CD4-positive, alpha-beta memory T cell (primary cell): ENCODE measurements at regions not wholly inside any gene's neighbourhood (a gene's known extent, or its start where the extent isn't known, plus 50 kb on each side); places are given as distances from the start of the nearest gene placed in this dataset.
"Not testable (repeated sequence)": the region's sequence is repeated elsewhere in the genome, so short reads cannot be mapped to it uniquely, and the experiment has no call there.

ENCODE experiments used
- CTCF ChIA-PET: fragments of 350-600 bp; sonication (Branson Sonifier 250); formaldehyde crosslinking; loops from one replicate; lab custom pipeline; 2021; ENCODE audit warnings: inconsistent platforms; ENCODE audit not compliant: partially characterized antibody; lab: Charles Lee
- POLR2A ChIA-PET: fragments of 350-600 bp; sonication (Branson Sonifier 250); formaldehyde crosslinking; loops from one replicate; lab custom pipeline; 2021; ENCODE audit not compliant: partially characterized antibody; lab: Charles Lee
- DNase-seq, 5 donors: peaks; one replicate each; pipeline versions ENCODE4 v3.0.0 to v3.0.0-alpha.2; 2020 to 2022; ENCODE audit warnings: mixed read lengths in 1 of 5
- H3K27ac ChIP-seq: one replicate; pipeline ENCODE4 v1.7.0; 2013; ENCODE audit warnings: low read depth, low read length
- H3K27me3 ChIP-seq: 2 replicates; pipeline ENCODE4 v1.7.0; 2013; ENCODE audit warnings: mild to moderate bottlenecking, low read length, moderate library complexity; ENCODE audit not compliant: insufficient read depth
- H3K36me3 ChIP-seq: 2 replicates; pipeline ENCODE4 v1.7.0; 2013; ENCODE audit warnings: mild to moderate bottlenecking, low read length, moderate library complexity; ENCODE audit not compliant: insufficient read depth
- H3K4me1 ChIP-seq: 2 replicates; pipeline ENCODE4 v1.7.0; 2013; ENCODE audit warnings: mild to moderate bottlenecking, low read length, moderate library complexity; ENCODE audit not compliant: insufficient read depth
- H3K4me3 ChIP-seq, 2 donors: one replicate each; pipeline ENCODE4 v1.7.0; 2013; ENCODE audit warnings: low read length in 2 of 2, mild to moderate bottlenecking in 1 of 2
- H3K9me3 ChIP-seq, 2 donors: one replicate each; pipeline ENCODE4 v1.7.0; 2013; ENCODE audit warnings: low read length in 2 of 2, control low read depth in 1 of 2; ENCODE audit not compliant: control insufficient read depth in 1 of 2
- H3K27ac Mint-ChIP-seq, 7 donors: one replicate each; pipeline ENCODE4 v1.8.0; 2020 to 2021; ENCODE audit warnings: mixed read lengths in 7 of 7, mild to moderate bottlenecking in 6 of 7, inconsistent platforms in 3 of 7, moderate library complexity in 3 of 7
- H3K27me3 Mint-ChIP-seq, 2 donors: one replicate each; pipeline ENCODE4 v1.8.0; 2020 to 2021; ENCODE audit warnings: mixed read lengths in 2 of 2
- H3K36me3 Mint-ChIP-seq, 2 donors: one replicate each; pipeline ENCODE4 v1.8.0; 2020 to 2021; ENCODE audit warnings: mixed read lengths in 2 of 2, inconsistent platforms in 1 of 2, mild to moderate bottlenecking in 1 of 2
- H3K4me1 Mint-ChIP-seq, 4 donors: one replicate each; pipeline ENCODE4 v1.8.0; 2020 to 2021; ENCODE audit warnings: mixed read lengths in 4 of 4, mild to moderate bottlenecking in 1 of 4
- H3K4me3 Mint-ChIP-seq, 8 donors: one replicate each; pipeline ENCODE4 v1.8.0; 2020 to 2021; ENCODE audit warnings: mixed read lengths in 8 of 8, mild to moderate bottlenecking in 7 of 8, moderate library complexity in 6 of 8, inconsistent platforms in 3 of 8
- H3K9me3 Mint-ChIP-seq, 8 donors: one replicate each; pipeline ENCODE4 v1.8.0; 2020 to 2021; ENCODE audit warnings: mixed read lengths in 8 of 8, mild to moderate bottlenecking in 5 of 8, inconsistent platforms in 3 of 8, moderate library complexity in 1 of 8
- intact Hi-C: fragments of 100-400 bp; cut with micrococcal nuclease; formaldehyde crosslinking; loops from one replicate; pipeline ENCODE4 v1.15.1; 2023

GRCh38 chr2:215862351-215862771 lies 151.0 kb downstream of the MREG start:
- Mint-ChIP-seq H3K27ac (no peak overlapping the region), H3K36me3 (no peaks in the 10 kb centered on the region), H3K4me1 (no peaks in the 10 kb centered on the region), H3K9me3 (peaks cover 0 to 3% (median 0%) of the 10 kb centered on the region in 8 donors), H3K27me3 (peaks cover 0 to 5% of the 10 kb centered on the region in 2 donors), H3K4me3 (no peak overlapping the region)
- intact Hi-C loops = no loop called here
- no peaks in the 10 kb centered on the region for H3K9me3 ChIP-seq
- CTCF ChIA-PET = no interaction called here
- POLR2A ChIA-PET = no interaction called here
- H3K36me3 ChIP-seq = no peaks in the 10 kb centered on the region
- no peak for DNase-seq
- H3K27ac ChIP-seq = no peak overlapping the region
- H3K4me1 ChIP-seq = no peaks in the 10 kb centered on the region
- H3K4me3 ChIP-seq = no peak overlapping the region
- no peaks in the 10 kb centered on the region for H3K27me3 ChIP-seq

GRCh38 chr2:215861607-215862350 lies 151.6 kb downstream of the MREG start:
- ChIA-PET CTCF (no interaction called here), POLR2A (no interaction called here)
- DNase-seq = no peak
- Mint-ChIP-seq H3K4me3 (no peak overlapping the region), H3K4me1 (no peaks in the 10 kb centered on the region), H3K27me3 (peaks cover 1 to 5% of the 10 kb centered on the region in 2 donors), H3K9me3 (peaks cover 0 to 3% (median 0%) of the 10 kb centered on the region in 8 donors), H3K36me3 (no peaks in the 10 kb centered on the region), H3K27ac (peak overlapping the region in 1 of 7 donors; percentile 12)
- no peak overlapping the region for H3K27ac ChIP-seq
- H3K36me3 ChIP-seq = no peaks in the 10 kb centered on the region
- intact Hi-C loops = no loop called here
- no peaks in the 10 kb centered on the region for H3K4me1 ChIP-seq
- no peaks in the 10 kb centered on the region for H3K27me3 ChIP-seq
- H3K4me3 ChIP-seq = no peak overlapping the region
- no peaks in the 10 kb centered on the region for H3K9me3 ChIP-seq

- intact Hi-C loops = no loop called here
- no peaks in the 10 kb centered on the region for H3K36me3 Mint-ChIP-seq
- H3K4me3 Mint-ChIP-seq = no peak overlapping the region
- no peak for DNase-seq
- no peaks in the 10 kb centered on the region for H3K4me1 Mint-ChIP-seq
- CTCF ChIA-PET = no interaction called here
- Histone ChIP-seq H3K36me3 (no peaks in the 10 kb centered on the region), H3K9me3 (no peaks in the 10 kb centered on the region), H3K27ac (no peak overlapping the region), H3K4me3 (no peak overlapping the region), H3K4me1 (no peaks in the 10 kb centered on the region), H3K27me3 (no peaks in the 10 kb centered on the region)
- peaks cover 0 to 1% of the 10 kb centered on the region in 2 donors for H3K27me3 Mint-ChIP-seq
- no peak overlapping the region for H3K27ac Mint-ChIP-seq
- POLR2A ChIA-PET = no interaction called here
- peaks cover 0 to 12% (median 3%) of the 10 kb centered on the region in 8 donors for H3K9me3 Mint-ChIP-seq
Measured at GRCh38 chr2:215856080-215856479, 157.3 kb downstream of the MREG start.

- POLR2A ChIA-PET, H3K27me3 ChIP-seq, H3K36me3 ChIP-seq, intact Hi-C loops, H3K4me1 ChIP-seq, H3K9me3 ChIP-seq, DNase-seq, H3K4me3 ChIP-seq, H3K27me3 Mint-ChIP-seq, H3K36me3 Mint-ChIP-seq, H3K27ac ChIP-seq, H3K4me1 Mint-ChIP-seq, CTCF ChIA-PET, H3K27ac Mint-ChIP-seq, H3K4me3 Mint-ChIP-seq: not testable (repeated sequence)
- H3K9me3 Mint-ChIP-seq = peaks cover 0 to 12% (median 3%) of the 10 kb centered on the region in 8 donors
Measured at GRCh38 chr2:215855308-215855707, 158.0 kb downstream of the MREG start.

GRCh38 chr2:215854008-215854407 lies 159.3 kb downstream of the MREG start:
- Histone ChIP-seq H3K9me3 (no peaks in the 10 kb centered on the region), H3K4me1 (no peaks in the 10 kb centered on the region), H3K27ac (no peak overlapping the region), H3K27me3 (no peaks in the 10 kb centered on the region), H3K36me3 (no peaks in the 10 kb centered on the region), H3K4me3 (no peak overlapping the region)
- ChIA-PET CTCF (no interaction called here), POLR2A (no interaction called here)
- intact Hi-C loops = no loop called here
- no peaks in the 10 kb centered on the region for H3K36me3 Mint-ChIP-seq
- no peaks in the 10 kb centered on the region for H3K4me1 Mint-ChIP-seq
- DNase-seq = no peak
- H3K4me3 Mint-ChIP-seq = no peak overlapping the region
- H3K27ac Mint-ChIP-seq = peak overlapping the region in 1 of 7 donors; percentile 34
- H3K27me3 Mint-ChIP-seq = peaks cover 0 to 1% of the 10 kb centered on the region in 2 donors
- H3K9me3 Mint-ChIP-seq = peaks cover 0 to 12% (median 3%) of the 10 kb centered on the region in 8 donors

GRCh38 chr2:215851696-215852095 lies 161.7 kb downstream of the MREG start:
- peaks cover 0 to 12% (median 3%) of the 10 kb centered on the region in 8 donors for H3K9me3 Mint-ChIP-seq
- Histone ChIP-seq H3K27me3 (no peaks in the 10 kb centered on the region), H3K4me3 (no peak overlapping the region), H3K36me3 (no peaks in the 10 kb centered on the region), H3K27ac (no peak overlapping the region), H3K4me1 (no peaks in the 10 kb centered on the region), H3K9me3 (no peaks in the 10 kb centered on the region)
- intact Hi-C loops = no loop called here
- POLR2A ChIA-PET = no interaction called here
- no peaks in the 10 kb centered on the region for H3K4me1 Mint-ChIP-seq
- no peak for DNase-seq
- CTCF ChIA-PET = no interaction called here
- peaks cover 0 to 1% of the 10 kb centered on the region in 2 donors for H3K27me3 Mint-ChIP-seq
- H3K4me3 Mint-ChIP-seq = no peak overlapping the region
- no peaks in the 10 kb centered on the region for H3K36me3 Mint-ChIP-seq
- H3K27ac Mint-ChIP-seq = peak overlapping the region in 1 of 7 donors; percentile 31

- no peak overlapping the region for H3K27ac Mint-ChIP-seq
Measured at GRCh38 chr2:215851082-215851481, 162.3 kb downstream of the MREG start.

More at GRCh38 chr2:215851082-215851481, 162.3 kb downstream of the MREG start:
- H3K27ac ChIP-seq = no peak overlapping the region
- H3K9me3 ChIP-seq = no peaks in the 10 kb centered on the region
- CTCF ChIA-PET = interaction anchor here (0.6 kb wide), 1 partner anchor 23 kb away, joined by 3 read pairs; no protein-coding TSS in a partner anchor
- no peaks in the 10 kb centered on the region for H3K4me1 ChIP-seq
- peaks cover 0 to 12% (median 3%) of the 10 kb centered on the region in 8 donors for H3K9me3 Mint-ChIP-seq
- DNase-seq = no peak
- POLR2A ChIA-PET = no interaction called here
- intact Hi-C loops = no loop called here
- H3K4me3 Mint-ChIP-seq = no peak overlapping the region
- H3K36me3 Mint-ChIP-seq = no peaks in the 10 kb centered on the region
- no peaks in the 10 kb centered on the region for H3K4me1 Mint-ChIP-seq
- no peaks in the 10 kb centered on the region for H3K27me3 ChIP-seq
- no peak overlapping the region for H3K4me3 ChIP-seq
- H3K27me3 Mint-ChIP-seq = peaks cover 0 to 1% of the 10 kb centered on the region in 2 donors
- H3K36me3 ChIP-seq = no peaks in the 10 kb centered on the region
